ENCODE measurements at regions not wholly inside any gene's neighbourhood (a gene's known extent, or its start where the extent isn't known, plus 50 kb on each side); places are given as distances from the start of the nearest gene placed in this dataset.
"Not testable (repeated sequence)": the region's sequence is repeated elsewhere in the genome, so short reads cannot be mapped to it uniquely, and the experiment has no call there.

GRCh38 chr5:63408984-63409383 is 553.3 kb downstream of the HTR1A start:
- DNase-seq (ENCODE audit: low spot score): no peak
- intact Hi-C loops (cut with DNase I): no loop called here

DNA sequence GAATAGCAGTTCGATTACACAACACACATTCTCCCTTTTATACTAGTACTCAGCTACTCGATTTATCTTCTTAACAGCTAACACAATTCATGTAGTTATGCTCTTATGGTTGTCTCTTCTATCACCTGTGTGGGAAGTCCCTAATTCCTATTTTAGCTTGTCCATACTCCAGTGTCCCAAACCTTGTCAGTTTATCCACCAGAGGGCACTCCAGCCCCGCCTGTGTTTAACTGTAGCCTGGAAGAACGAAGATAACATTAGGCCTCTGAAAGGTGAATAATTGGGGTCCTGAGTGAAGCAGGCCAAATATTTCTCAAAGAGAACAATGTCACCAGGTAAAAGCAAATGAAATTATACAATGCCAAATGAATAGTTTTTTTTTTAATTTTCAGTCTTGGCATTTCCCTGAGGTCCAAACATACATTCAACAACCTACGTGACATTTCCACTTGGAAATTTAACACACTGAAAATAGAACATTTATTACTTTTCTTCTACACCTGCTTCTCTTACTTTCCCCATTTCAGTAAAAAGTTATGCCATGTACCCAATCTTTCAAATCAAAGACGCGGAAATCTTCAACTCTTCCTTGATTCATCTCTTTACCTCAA is 560.7 kb downstream of the HTR1A start:
- intact Hi-C loops (cut with DNase I): no loop called here
- no peak for DNase-seq (ENCODE audit: low spot score)

GRCh38 chr5:63400079-63400478 is 562.2 kb downstream of the HTR1A start:
- intact Hi-C loops (cut with DNase I): no loop called here

GRCh38 chr5:63398346-63398745 is 563.9 kb downstream of the HTR1A start:
- no peak for DNase-seq (ENCODE audit: low spot score)
- intact Hi-C loops (cut with DNase I): no loop called here

More at GRCh38 chr5:63400079-63400478, 562.2 kb downstream of the HTR1A start:
- DNase-seq (ENCODE audit: low spot score): no peak

- intact Hi-C loops (cut with DNase I); DNase-seq (ENCODE audit: low spot score): not testable (repeated sequence)
Measured at GRCh38 chr5:63388188-63388587, 574.1 kb downstream of the HTR1A start.

- DNase-seq (ENCODE audit: low spot score): peak; percentile 66
- intact Hi-C loops (cut with DNase I): no loop called here
Measured at GRCh38 chr5:63375851-63376250, 586.4 kb downstream of the HTR1A start.

- intact Hi-C loops (cut with DNase I): no loop called here
- no peak for DNase-seq (ENCODE audit: low spot score)
Measured at GRCh38 chr5:63374085-63374484, 588.2 kb downstream of the HTR1A start.

- DNase-seq (ENCODE audit: low spot score): no peak
- intact Hi-C loops (cut with DNase I): no loop called here
Measured at GRCh38 chr5:63351164-63351563, 611.1 kb downstream of the HTR1A start.

- DNase-seq (ENCODE audit: low spot score): no peak
- intact Hi-C loops (cut with DNase I): no loop called here
Measured at GRCh38 chr5:63346451-63346850, 615.8 kb downstream of the HTR1A start.

DNA sequence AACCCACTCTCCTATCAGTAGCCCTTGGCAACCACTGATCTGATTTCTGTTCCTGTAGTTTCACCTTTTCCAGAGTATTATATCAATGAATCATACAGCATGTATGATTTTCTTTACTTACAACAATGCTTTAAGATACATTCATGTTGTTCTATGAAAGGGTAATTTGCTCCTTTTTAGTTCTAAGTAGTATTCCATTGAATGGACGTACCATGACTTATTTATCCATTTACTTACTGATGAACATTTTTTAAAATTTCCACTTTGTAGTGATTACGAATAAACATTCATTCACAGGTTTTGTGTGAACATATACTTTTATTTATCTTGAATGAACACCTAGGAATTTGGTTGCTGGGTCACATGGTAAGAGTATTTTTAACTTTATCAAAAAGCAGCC is 620.8 kb downstream of the HTR1A start:
- intact Hi-C loops (cut with DNase I): no loop called here
- DNase-seq (ENCODE audit: low spot score): no peak

GRCh38 chr5:63323926-63324325 is 638.3 kb downstream of the HTR1A start:
- DNase-seq (ENCODE audit: low spot score): no peak
- intact Hi-C loops (cut with DNase I): no loop called here

DNA sequence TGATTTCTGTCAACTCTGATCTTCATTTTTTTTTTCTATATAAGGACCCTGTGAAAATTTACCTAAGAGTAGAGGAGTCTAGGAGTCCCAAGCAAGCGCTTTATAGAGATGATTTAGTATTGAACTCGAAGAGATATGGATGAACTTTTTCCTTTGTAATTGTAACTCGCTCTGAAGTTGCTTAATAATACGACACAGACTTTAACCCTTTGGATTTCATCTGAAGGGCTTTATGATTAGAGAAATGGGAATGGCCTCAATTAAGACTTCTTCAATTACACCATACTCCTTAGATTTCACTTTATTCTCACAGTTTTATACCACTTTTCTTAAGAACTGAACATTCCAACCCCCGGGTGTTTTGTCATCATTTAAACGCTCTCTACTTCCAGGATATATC is 647.7 kb downstream of the HTR1A start:
- intact Hi-C loops (cut with DNase I): no loop called here
- DNase-seq (ENCODE audit: low spot score): no peak

- no peak for DNase-seq (ENCODE audit: low spot score)
- intact Hi-C loops (cut with DNase I): no loop called here
Measured at GRCh38 chr5:63310644-63311043, 651.6 kb downstream of the HTR1A start.

DNA sequence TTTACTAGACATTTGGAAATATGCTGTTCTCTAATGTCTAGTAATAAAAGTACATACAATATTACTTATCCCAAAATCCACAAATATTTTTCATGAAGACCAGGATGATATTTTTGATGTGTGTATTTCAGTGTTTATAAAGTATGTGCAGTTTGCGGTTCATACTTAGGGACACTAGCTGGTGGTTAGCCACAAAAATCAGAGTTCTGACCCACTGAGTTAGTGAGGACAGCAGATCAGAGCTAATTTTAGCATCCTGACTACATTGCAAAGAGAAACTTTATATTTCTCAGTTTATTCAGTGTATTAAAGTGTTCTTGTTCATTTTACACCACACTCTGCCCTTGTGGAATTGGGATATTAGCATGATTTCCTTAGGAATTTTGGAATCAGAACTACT is 655.3 kb downstream of the HTR1A start:
- no peak for DNase-seq (ENCODE audit: low spot score)
- intact Hi-C loops (cut with DNase I): no loop called here

DNA sequence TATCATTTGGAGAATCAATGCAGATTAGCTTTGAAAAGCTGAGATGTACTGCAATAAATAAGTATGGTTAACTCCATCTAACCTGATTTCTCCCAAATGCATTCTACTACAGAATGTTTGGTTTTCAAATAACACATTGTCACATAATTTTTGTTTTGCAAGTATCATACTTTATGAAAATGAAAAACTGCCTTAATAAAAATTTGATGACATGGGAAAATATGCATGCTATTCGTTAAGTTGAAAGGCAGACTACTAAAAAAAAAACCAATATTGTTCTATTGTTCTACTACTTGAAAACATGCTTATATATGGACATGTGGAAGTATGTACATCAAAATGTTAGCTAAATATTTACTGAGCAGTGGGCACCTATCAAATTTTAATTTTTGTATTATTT is 668.9 kb downstream of the HTR1A start:
- DNase-seq (ENCODE audit: low spot score): no peak
- intact Hi-C loops (cut with DNase I): no loop called here

- no peak for DNase-seq (ENCODE audit: low spot score)
- intact Hi-C loops (cut with DNase I): no loop called here
Measured at GRCh38 chr5:63286724-63287123, 675.5 kb downstream of the HTR1A start.

DNA sequence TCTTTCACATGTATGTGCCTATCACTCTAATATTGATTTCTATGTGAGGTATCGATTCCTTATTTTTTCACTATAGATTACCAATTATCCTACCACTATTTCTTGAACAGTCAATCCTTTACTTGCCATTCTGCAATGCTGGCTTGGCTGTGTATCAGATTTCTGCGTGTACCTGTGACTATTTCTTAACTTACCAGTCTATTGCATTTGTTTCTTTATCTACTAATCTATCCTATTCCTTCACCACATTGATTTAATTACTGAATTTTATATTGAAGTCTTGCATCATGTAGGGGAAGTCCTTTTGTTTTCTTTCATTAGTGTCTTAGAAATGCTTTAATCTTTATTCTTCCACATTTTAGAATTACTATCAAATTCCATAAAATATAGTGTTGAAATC is 684.8 kb downstream of the LRRC70 start:
- DNase-seq (ENCODE audit: low spot score): no peak
- intact Hi-C loops (cut with DNase I): no loop called here

GRCh38 chr5:63262185-63262981 is 683.8 kb downstream of the LRRC70 start:
- DNase-seq (ENCODE audit: low spot score): no peak
- intact Hi-C loops (cut with DNase I): no loop called here

GRCh38 chr5:63261695-63262094 is 683.1 kb downstream of the LRRC70 start:
- intact Hi-C loops (cut with DNase I): no loop called here
- no peak for DNase-seq (ENCODE audit: low spot score)

DNA sequence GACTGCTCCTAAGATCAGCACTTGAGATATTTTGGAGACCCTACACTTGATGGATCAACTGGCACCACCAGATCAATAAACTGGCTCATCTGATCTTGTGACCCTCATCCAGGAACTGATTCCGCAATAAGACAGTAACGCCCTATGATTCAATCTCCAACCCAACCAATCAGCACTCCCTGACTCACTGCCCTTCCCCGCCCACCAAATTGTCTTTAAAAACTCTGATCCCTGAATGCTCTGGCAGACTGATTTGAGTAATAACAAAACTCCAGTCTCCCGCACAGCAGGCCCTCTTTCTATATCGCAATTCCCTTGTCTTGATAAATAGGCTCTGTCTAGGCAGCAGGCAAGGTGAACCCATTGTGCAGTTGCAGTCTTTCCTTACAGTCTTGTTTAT is 677.0 kb downstream of the LRRC70 start:
- intact Hi-C loops (cut with DNase I): no loop called here
- DNase-seq (ENCODE audit: low spot score): no peak

DNA sequence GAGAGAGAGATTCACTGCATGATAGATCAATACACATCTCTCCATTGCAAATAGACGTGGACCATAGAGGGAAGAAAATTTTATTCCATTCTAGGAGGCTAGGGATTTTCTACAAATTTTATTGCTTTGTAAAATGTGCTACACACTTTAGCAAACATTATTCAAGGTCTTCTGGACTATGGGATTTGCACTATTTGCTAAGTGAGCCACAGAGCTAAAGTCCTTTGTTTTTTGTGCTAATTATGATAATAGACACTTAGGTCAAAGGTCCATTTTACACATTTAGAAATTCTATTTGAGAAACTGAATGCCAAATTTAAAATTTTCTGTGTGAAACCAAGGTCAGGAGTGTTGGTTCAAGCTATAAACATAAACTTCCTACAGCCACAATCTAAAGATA is 672.3 kb downstream of the LRRC70 start:
- intact Hi-C loops (cut with DNase I): no loop called here
- DNase-seq (ENCODE audit: low spot score): no peak
